ENCODE measurements at regions not wholly inside any gene's neighbourhood (a gene's known extent, or its start where the extent isn't known, plus 50 kb on each side); places are given as distances from the start of the nearest gene placed in this dataset.

GRCh38 chr1:115577513-115577912 is 64.3 kb upstream of the VANGL1 start:
- Mint-ChIP-seq H3K4me3 (no peak overlapping the region), H3K9me3 (peaks cover 10% of the 10 kb centered on the region), H3K36me3 (ENCODE audit: low read depth) (no peaks in the 10 kb centered on the region), H3K4me1 (no peaks in the 10 kb centered on the region), H3K27me3 (no peaks in the 10 kb centered on the region), H3K27ac (no peak overlapping the region)
- intact Hi-C loops (cut with micrococcal nuclease): no loop called here
- no peak for DNase-seq

- DNase-seq: no peak
- Mint-ChIP-seq H3K27me3 (no peaks in the 10 kb centered on the region), H3K36me3 (ENCODE audit: low read depth) (no peaks in the 10 kb centered on the region), H3K27ac (no peak overlapping the region), H3K4me1 (no peaks in the 10 kb centered on the region), H3K9me3 (peaks cover 11% of the 10 kb centered on the region), H3K4me3 (no peak overlapping the region)
- intact Hi-C loops (cut with micrococcal nuclease): no loop called here
These were observed 66.1 kb upstream of the VANGL1 start for GRCh38 chr1:115575661-115576060.

DNA sequence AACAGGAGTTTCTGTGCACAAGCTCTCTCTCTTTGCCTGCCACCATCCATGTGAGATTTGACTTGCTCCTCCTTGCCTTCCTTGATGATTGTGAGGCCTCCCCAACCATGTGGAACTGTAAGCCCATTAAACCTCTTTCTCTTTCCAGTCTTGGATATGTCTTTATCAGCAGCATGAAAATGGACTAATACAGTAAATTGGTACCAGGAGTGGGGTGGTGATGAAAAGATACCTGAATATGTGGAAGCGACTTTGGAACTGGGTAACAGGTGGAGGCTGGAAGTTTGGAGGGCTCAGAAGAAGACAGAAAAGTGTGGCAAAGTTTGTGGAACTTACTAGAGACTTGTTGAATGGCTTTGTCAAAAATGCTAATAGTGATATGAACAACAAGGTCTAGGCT is 69.1 kb upstream of the VANGL1 start:
- no peaks in the 10 kb centered on the region for H3K36me3 Mint-ChIP-seq (ENCODE audit: low read depth)
- H3K4me3 Mint-ChIP-seq: no peak overlapping the region
- DNase-seq: no peak
- intact Hi-C loops (cut with micrococcal nuclease): no loop called here
- peaks cover 14% of the 10 kb centered on the region for H3K9me3 Mint-ChIP-seq
- H3K27ac Mint-ChIP-seq: no peak overlapping the region
- no peaks in the 10 kb centered on the region for H3K27me3 Mint-ChIP-seq
- H3K4me1 Mint-ChIP-seq: no peaks in the 10 kb centered on the region

DNA sequence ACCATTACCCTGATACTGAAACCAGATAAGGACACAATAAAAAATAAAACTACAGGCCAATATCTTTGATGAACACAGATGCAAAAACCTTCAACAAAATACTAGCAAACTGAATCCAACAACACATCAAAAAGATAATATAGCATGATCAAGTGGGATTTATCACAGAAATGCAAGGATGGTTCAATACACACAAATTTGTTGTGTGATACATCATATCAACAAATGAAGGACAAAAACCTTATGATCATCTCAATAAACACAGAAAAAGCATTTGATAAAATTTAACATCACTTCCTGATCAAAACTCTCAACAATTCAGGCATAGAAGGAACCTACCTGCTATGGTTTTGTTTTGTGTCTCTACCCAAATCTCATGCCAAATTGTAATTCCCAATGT is 74.3 kb upstream of the VANGL1 start:
- Mint-ChIP-seq H3K27ac (no peak overlapping the region), H3K9me3 (peaks cover 5% of the 10 kb centered on the region), H3K27me3 (peaks cover 13% of the 10 kb centered on the region)

GRCh38 chr1:115565791-115566190 is 76.0 kb upstream of the VANGL1 start:
- H3K27ac Mint-ChIP-seq: no peak overlapping the region
- no peak for DNase-seq
- no peaks in the 10 kb centered on the region for H3K4me1 Mint-ChIP-seq
- no peak overlapping the region for H3K4me3 Mint-ChIP-seq
- H3K36me3 Mint-ChIP-seq (ENCODE audit: low read depth): no peaks in the 10 kb centered on the region
- intact Hi-C loops (cut with micrococcal nuclease): no loop called here
- H3K27me3 Mint-ChIP-seq: peaks cover 16% of the 10 kb centered on the region
- H3K9me3 Mint-ChIP-seq: peaks cover 5% of the 10 kb centered on the region

More for the DNA sequence above, 74.3 kb upstream of the VANGL1 start:
- Mint-ChIP-seq H3K36me3 (ENCODE audit: low read depth) (no peaks in the 10 kb centered on the region), H3K4me3 (no peak overlapping the region), H3K4me1 (no peaks in the 10 kb centered on the region)
- DNase-seq: no peak
- intact Hi-C loops (cut with micrococcal nuclease): no loop called here

- H3K27me3 Mint-ChIP-seq: peaks cover 16% of the 10 kb centered on the region
- no peak overlapping the region for H3K4me3 Mint-ChIP-seq
- peaks cover 5% of the 10 kb centered on the region for H3K9me3 Mint-ChIP-seq
- no peaks in the 10 kb centered on the region for H3K36me3 Mint-ChIP-seq (ENCODE audit: low read depth)
- intact Hi-C loops (cut with micrococcal nuclease): no loop called here
- H3K4me1 Mint-ChIP-seq: no peaks in the 10 kb centered on the region
- no peak overlapping the region for H3K27ac Mint-ChIP-seq
- DNase-seq: no peak
These were observed 76.4 kb upstream of the VANGL1 start for GRCh38 chr1:115565353-115565752.

- intact Hi-C loops (cut with micrococcal nuclease): no loop called here
- no peak overlapping the region for H3K27ac Mint-ChIP-seq
- H3K9me3 Mint-ChIP-seq: peaks cover 5% of the 10 kb centered on the region
- peaks cover 16% of the 10 kb centered on the region for H3K27me3 Mint-ChIP-seq
- H3K36me3 Mint-ChIP-seq (ENCODE audit: low read depth): no peaks in the 10 kb centered on the region
- no peak for DNase-seq
- H3K4me3 Mint-ChIP-seq: no peak overlapping the region
- no peaks in the 10 kb centered on the region for H3K4me1 Mint-ChIP-seq
These were observed 77.6 kb upstream of the VANGL1 start for GRCh38 chr1:115564201-115564600.

- H3K4me3 Mint-ChIP-seq: no peak overlapping the region
- no peaks in the 10 kb centered on the region for H3K9me3 Mint-ChIP-seq
- intact Hi-C loops (cut with micrococcal nuclease): no loop called here
- no peak for DNase-seq
- peaks cover 16% of the 10 kb centered on the region for H3K27me3 Mint-ChIP-seq
- no peaks in the 10 kb centered on the region for H3K4me1 Mint-ChIP-seq
- H3K27ac Mint-ChIP-seq: no peak overlapping the region
- no peaks in the 10 kb centered on the region for H3K36me3 Mint-ChIP-seq (ENCODE audit: low read depth)
These were observed 81.7 kb upstream of the VANGL1 start for GRCh38 chr1:115560027-115560426.

DNA sequence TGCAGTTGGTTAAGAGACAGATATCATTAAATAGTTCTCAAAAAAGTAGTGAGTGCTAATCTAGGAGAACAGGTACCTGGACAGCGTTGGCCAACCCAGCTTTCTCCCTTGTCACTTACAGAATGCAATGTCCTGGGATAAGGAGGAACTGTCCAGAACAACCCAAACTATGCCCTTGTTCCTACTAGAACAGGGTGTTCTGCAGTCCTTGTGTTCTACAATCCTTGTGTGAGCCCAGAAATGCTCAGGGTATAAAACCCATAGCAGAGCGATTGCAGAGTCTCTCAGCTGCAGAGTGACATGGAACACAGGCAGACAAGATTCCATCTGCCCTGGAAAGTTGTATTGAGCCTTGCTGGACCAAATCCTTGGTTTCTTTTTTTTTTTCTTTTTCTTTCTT is 83.5 kb upstream of the VANGL1 start:
- H3K27me3 Mint-ChIP-seq: peaks cover 9% of the 10 kb centered on the region
- intact Hi-C loops (cut with micrococcal nuclease): no loop called here
- no peak overlapping the region for H3K4me3 Mint-ChIP-seq
- H3K9me3 Mint-ChIP-seq: no peaks in the 10 kb centered on the region
- no peak for DNase-seq
- no peaks in the 10 kb centered on the region for H3K36me3 Mint-ChIP-seq (ENCODE audit: low read depth)
- no peaks in the 10 kb centered on the region for H3K4me1 Mint-ChIP-seq
- H3K27ac Mint-ChIP-seq: no peak overlapping the region

DNA sequence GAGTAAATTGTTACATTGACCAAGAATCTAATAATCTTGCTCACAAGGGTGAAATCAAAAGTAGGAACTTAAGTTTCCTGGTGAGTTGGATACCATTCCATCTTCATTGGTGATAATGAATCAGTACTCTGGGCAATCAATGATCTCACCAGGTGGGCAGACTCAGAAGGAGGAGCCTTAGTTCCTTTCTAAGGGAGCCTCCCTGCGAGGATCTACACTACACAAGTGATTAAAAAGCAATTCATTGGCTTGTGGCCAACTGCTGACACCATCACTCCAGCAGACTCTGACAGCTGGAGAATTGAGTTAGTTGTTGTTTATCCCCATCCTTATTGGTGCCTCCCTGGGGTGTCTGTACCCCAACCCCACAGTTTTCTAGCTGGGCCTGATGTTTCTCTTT is 84.1 kb upstream of the VANGL1 start:
- no peaks in the 10 kb centered on the region for H3K36me3 Mint-ChIP-seq (ENCODE audit: low read depth)

GRCh38 chr1:115556236-115556635 is 85.5 kb upstream of the VANGL1 start:
- no peak overlapping the region for H3K27ac Mint-ChIP-seq
- H3K4me3 Mint-ChIP-seq: no peak overlapping the region
- no peaks in the 10 kb centered on the region for H3K4me1 Mint-ChIP-seq
- H3K9me3 Mint-ChIP-seq: no peaks in the 10 kb centered on the region
- DNase-seq: no peak
- peaks cover 3% of the 10 kb centered on the region for H3K27me3 Mint-ChIP-seq
- intact Hi-C loops (cut with micrococcal nuclease): no loop called here
- no peaks in the 10 kb centered on the region for H3K36me3 Mint-ChIP-seq (ENCODE audit: low read depth)

More for the DNA sequence above, 84.1 kb upstream of the VANGL1 start:
- Mint-ChIP-seq H3K4me1 (no peaks in the 10 kb centered on the region), H3K27ac (no peak overlapping the region), H3K4me3 (no peak overlapping the region), H3K9me3 (no peaks in the 10 kb centered on the region), H3K27me3 (peaks cover 5% of the 10 kb centered on the region)
- intact Hi-C loops (cut with micrococcal nuclease): no loop called here
- DNase-seq: no peak

GRCh38 chr1:115555446-115555845 is 86.3 kb upstream of the VANGL1 start:
- no peak overlapping the region for H3K4me3 Mint-ChIP-seq
- no peak overlapping the region for H3K27ac Mint-ChIP-seq
- H3K36me3 Mint-ChIP-seq (ENCODE audit: low read depth): no peaks in the 10 kb centered on the region
- no peaks in the 10 kb centered on the region for H3K4me1 Mint-ChIP-seq
- no peaks in the 10 kb centered on the region for H3K9me3 Mint-ChIP-seq
- peaks cover 3% of the 10 kb centered on the region for H3K27me3 Mint-ChIP-seq
- intact Hi-C loops (cut with micrococcal nuclease): no loop called here
- no peak for DNase-seq

- Mint-ChIP-seq H3K27ac (no peak overlapping the region), H3K36me3 (ENCODE audit: low read depth) (no peaks in the 10 kb centered on the region), H3K9me3 (no peaks in the 10 kb centered on the region), H3K4me1 (no peaks in the 10 kb centered on the region), H3K4me3 (no peak overlapping the region), H3K27me3 (peaks cover 3% of the 10 kb centered on the region)
- intact Hi-C loops (cut with micrococcal nuclease): no loop called here
- no peak for DNase-seq
These were observed 94.1 kb upstream of the VANGL1 start for GRCh38 chr1:115547696-115548095.

GRCh38 chr1:115546846-115547245 is 94.9 kb upstream of the VANGL1 start:
- DNase-seq: no peak
- no peaks in the 10 kb centered on the region for H3K4me1 Mint-ChIP-seq
- intact Hi-C loops (cut with micrococcal nuclease): no loop called here
- H3K9me3 Mint-ChIP-seq: no peaks in the 10 kb centered on the region
- no peaks in the 10 kb centered on the region for H3K36me3 Mint-ChIP-seq (ENCODE audit: low read depth)
- H3K27me3 Mint-ChIP-seq: peaks cover 3% of the 10 kb centered on the region
- no peak overlapping the region for H3K27ac Mint-ChIP-seq
- no peak overlapping the region for H3K4me3 Mint-ChIP-seq

DNA sequence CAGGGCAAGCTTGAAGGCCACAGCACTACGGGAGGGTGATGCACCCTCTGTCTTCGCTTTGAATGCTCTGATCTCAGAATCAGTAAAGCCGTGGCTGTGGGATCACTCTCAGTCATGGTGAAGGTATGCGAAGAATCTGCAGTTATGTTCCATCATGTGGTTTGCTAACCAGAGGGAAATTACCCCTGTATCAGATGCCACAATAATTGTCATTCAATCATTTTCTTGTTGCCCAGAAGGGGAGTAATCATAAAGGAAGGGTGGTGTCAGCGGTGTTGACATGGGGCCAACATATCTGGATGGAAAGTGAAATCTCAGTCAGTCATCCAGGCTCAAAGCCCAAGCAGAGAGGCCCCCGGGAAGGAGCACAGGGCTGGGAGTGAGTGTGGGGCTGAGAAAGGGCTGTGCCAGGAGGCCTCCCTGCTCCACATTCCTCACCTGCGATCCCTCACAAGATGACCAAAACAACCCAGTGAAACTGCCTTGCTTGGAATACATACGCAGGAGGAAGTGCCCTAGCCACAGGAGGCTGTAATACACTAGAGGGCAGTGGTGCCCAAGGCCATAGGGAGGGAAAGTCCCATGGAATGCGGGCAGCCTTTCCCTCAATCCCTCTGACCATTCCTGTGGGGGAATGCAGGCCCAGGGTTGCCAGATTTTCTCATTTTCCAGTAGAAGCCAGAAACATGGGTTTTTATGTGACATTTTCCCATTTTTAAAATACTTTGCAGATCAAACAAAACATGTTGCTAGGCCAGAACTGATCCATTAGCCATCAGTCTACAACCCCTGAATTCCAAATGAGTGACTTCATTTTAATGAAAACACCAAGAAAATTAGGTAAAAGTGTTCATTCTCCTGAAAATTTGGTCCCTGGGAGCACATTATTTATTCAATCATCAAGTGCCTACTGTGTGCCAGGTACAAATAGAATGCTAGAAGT is 95.7 kb upstream of the VANGL1 start:
- Mint-ChIP-seq H3K36me3 (ENCODE audit: low read depth) (no peaks in the 10 kb centered on the region), H3K27ac (no peak overlapping the region), H3K27me3 (no peaks in the 10 kb centered on the region), H3K4me3 (no peak overlapping the region), H3K4me1 (no peaks in the 10 kb centered on the region), H3K9me3 (no peaks in the 10 kb centered on the region)
- no peak for DNase-seq
- intact Hi-C loops (cut with micrococcal nuclease): no loop called here
